ENCODE measurements at regions not wholly inside any gene's neighbourhood (a gene's known extent, or its start where the extent isn't known, plus 50 kb on each side); places are given as distances from the start of the nearest gene placed in this dataset.
"Not testable (repeated sequence)": the region's sequence is repeated elsewhere in the genome, so short reads cannot be mapped to it uniquely, and the experiment has no call there.

- DNase-seq (ENCODE audit: low read depth, low spot score), result no peak
Observed at GRCh38 chr1:182260516-182260915, 131.1 kb downstream of the GLUL start.

- DNase-seq (ENCODE audit: low read depth, low spot score), result no peak
Observed at GRCh38 chr1:182259968-182260367, 131.6 kb downstream of the GLUL start.

DNA sequence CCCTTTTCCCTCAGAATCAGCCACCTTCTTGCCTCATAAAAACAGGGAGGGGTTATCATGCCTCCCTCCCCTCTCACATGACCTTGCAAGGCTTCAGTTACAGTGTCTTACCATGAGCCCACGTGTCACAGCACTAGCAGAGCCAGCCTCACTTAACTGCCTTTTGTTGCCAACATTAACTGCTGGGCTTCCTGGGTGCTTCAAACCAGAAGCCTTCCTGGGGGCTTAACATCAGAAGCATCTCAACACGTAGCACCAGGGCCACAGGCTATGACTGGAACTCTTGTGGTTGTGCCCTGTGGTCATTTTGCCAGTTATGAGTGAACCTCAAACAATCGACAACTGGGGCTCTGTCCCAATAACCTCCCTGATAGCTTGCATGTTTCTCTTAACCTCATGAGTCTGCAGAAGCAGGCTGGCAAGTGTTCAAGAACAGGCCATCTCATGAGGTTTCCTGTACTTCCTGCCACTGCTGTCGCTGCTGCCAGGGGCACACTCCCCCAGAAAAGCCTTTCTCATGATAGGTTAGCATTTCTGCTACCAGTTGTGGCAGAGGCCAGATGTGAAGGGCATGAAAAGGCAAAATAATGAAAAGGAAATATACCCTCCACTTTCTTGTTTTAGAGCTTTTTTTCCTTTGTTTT is 132.2 kb downstream of the GLUL start:
- no peak for DNase-seq (ENCODE audit: low read depth, low spot score)

- no peak for DNase-seq (ENCODE audit: low read depth, low spot score)
Observed at GRCh38 chr1:182257369-182258063, 134.1 kb downstream of the GLUL start.

DNA sequence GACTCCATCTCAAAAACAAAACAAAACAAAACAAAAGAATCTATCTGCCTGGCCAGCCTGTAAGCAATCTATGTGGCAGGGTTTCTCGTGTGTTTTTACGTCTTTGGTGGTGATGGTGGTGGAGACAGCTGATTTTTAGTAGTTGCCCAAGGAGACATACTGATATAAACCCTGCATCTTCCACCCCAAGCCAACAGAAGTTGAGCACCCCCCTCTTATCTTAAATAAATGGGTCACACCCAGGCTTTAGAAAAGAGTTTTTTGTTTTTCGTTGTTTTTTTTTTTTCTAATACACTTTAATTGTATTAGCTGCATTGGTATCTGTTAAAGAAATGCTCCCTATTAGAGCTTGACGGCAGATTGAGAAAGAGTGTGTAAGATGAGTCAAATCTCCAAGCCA is 134.7 kb downstream of the GLUL start:
- DNase-seq (ENCODE audit: low read depth, low spot score), result no peak

DNA sequence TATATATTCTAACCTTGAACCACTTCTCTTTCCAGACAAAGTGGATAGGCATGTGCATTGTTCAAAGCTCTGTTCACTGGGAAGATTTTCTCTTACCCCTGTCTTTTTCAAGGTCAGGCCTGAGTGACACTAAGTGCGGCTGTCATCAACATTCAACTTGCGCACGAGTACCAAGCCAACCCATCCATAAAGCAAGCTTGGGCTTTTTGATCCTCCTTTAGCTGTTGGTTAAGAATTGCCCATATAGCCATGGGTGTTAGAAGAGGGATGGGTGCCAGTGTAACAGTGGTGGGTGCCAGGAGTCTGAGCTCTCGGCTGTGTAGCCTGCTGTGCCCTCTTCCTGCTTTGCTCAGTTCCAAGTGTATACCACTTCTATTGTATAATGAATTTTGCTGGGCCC is 136.1 kb downstream of the GLUL start:
- no peak for DNase-seq (ENCODE audit: low read depth, low spot score)

DNA sequence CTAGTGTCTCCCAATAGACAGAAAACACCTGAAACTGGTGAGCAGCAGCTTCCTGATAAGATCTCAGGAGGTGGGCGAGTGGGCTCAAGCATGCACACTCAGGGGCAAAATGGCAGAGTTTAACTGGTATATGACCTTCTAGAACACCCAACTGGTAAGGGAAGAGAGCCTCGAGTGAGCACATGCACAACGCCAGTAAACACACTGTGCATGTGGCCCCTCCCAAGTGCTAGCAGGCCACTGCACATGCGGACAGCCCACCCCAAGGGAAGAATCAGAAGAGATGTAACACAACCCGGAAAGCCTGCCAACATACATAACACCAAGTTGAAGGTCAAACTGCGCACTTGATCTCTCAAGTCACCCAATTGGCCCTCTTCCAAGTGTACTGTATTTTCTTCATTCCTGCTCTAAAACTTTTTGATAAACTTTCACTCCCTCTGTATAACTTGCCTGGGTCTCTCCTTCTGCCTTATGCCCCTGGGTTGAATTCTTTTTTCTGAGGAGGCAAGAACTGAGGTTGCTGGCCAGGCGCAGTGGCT is 138.2 kb downstream of the GLUL start:
- no peak for DNase-seq (ENCODE audit: low read depth, low spot score)

DNA sequence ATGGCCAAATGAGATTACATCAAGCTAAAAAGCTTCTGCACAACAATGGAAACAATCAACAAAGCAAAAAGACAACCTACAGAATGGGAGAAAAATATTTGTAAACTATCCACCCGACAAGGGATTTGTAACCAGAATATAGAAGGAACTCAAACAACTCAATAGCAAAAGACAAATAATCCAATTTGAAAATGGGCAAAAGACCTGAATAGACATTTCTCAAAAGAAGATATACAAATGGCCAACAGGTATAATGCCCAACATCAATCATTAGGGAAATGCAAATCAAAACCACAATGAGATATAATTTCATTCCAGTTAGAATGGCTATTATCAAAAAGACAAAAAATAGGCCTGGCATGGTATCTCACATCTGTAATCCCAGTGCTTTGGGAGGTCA is 140.0 kb downstream of the GLUL start:
- no peak for DNase-seq (ENCODE audit: low read depth, low spot score)

- no peak for DNase-seq (ENCODE audit: low read depth, low spot score)
Observed at GRCh38 chr1:182249201-182249676, 142.4 kb downstream of the GLUL start.

DNA sequence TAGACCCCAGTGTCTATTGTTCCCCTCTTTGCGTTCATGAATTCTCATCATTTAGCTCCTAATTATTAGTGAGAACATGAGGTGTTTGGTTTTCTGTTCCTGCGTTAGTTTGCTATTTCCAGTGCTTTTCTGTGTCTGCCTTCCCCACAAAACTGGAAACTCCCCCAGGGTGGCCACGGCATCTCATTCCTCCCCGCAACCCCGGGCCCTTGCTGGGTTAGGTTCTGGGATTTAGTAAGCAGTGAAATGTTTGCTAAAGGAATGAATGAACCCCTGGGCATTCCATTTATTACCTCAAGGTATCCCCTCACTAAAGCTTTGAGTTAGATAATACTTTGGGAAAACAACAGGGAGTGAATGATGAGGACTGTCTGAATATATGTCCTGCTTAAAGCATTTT is 142.9 kb downstream of the GLUL start:
- no peak for DNase-seq (ENCODE audit: low read depth, low spot score)

GRCh38 chr1:182247813-182248212 is 143.8 kb downstream of the GLUL start:
- DNase-seq (ENCODE audit: low read depth, low spot score), result not testable (repeated sequence)

- no peak for DNase-seq (ENCODE audit: low read depth, low spot score)
Observed at GRCh38 chr1:182246783-182247182, 144.8 kb downstream of the GLUL start.

GRCh38 chr1:182245040-182245439 is 146.6 kb downstream of the GLUL start:
- DNase-seq (ENCODE audit: low read depth, low spot score), result no peak

DNA sequence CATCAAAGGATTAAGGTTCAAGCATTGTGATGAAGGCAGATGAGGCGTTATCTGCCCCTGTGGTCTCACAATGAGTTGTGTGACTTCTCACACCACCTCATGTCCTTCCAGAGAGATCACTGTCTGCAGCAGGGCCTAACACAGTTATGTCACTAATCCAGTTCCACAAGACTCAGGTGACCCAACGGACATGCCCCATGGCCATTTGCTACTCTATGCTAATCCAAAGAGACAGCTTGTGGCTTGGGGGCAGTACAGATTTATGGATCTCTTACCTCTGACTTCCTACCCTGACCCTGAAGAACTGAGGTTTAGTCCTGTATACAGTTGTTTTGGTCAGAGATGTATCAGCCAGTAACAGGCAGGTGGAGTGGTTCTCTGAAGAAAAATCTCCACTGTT is 147.1 kb downstream of the GLUL start:
- DNase-seq (ENCODE audit: low read depth, low spot score), result no peak

- no peak for DNase-seq (ENCODE audit: low read depth, low spot score)
Observed at GRCh38 chr1:182242641-182243040, 148.9 kb downstream of the GLUL start.

DNA sequence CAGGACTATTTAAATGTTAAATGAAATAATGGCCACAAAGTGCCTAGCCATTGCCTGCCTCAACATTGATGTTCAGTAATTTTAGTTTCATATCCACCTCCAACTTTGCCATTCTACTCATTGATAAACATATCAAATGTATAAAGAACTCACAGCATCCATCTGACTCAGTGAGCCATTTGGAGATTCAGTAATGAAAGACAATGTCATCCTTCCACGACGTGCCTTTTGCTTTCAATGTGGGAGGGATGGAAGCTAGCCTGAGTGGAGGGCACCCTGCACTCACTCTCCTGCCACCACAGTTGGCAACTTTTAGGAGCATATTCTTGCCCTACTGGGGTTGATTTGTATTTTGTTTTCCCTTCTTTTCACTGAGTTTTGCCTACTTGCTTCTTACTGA is 151.5 kb downstream of the GLUL start:
- DNase-seq (ENCODE audit: low read depth, low spot score), result no peak

- no peak for DNase-seq (ENCODE audit: low read depth, low spot score)
Observed at GRCh38 chr1:182238421-182238820, 153.2 kb downstream of the GLUL start.

DNA sequence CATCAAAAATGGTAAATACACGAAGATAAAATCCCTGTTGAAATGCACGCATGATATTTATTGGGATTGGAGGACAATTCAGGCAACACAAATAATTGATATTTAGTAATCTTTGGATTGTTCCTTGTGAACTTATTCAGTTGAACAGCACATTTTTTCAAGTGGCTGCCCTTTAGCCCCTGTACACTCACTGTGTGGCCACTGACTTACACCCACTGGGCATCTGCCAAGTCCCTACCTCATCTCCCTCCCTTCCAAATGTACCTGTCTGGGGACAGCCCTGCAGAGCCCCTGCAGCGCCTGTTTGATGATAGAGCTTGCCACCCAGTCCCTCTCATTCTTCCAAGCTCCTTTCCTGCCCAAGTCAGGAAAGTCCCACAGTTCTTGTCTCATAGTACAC is 154.3 kb downstream of the GLUL start:
- DNase-seq (ENCODE audit: low read depth, low spot score), result no peak

GRCh38 chr1:182236651-182237077 is 154.9 kb downstream of the GLUL start:
- no peak for DNase-seq (ENCODE audit: low read depth, low spot score)

DNA sequence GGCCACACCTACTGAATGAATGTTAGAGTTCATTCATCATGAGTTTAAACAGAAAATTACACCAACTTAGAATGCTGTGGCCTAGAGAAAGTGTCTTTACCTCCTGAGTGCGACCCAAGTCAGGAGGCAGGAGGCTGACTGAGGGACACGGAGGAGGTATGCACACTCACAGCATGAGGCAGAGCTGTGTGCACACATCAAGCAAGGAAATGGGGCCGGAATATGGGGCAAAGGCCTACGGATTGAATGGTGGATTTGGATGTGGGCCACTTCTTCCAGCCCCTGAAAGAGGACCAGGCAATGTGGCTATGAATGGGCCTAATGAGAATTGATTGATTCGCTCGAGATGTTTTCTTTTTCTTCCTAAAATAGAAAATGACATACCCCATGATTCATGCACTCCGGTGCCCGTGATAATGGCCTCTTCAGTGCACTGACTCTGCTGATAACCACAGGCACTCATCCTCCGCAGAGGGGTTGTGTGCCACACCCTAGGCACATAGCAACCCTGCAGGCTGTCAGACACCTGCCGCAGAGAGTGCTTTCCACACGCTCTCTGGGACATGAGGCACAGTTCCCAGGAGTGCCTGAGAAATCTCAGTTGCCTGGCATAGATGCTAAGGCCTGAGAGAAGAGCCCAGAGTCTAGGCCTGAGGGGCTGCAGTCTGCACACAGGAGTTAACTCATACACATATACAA is 155.5 kb downstream of the GLUL start:
- no peak for DNase-seq (ENCODE audit: low read depth, low spot score)

- DNase-seq (ENCODE audit: low read depth, low spot score), result no peak
Observed at GRCh38 chr1:182235604-182235951, 156.0 kb downstream of the GLUL start.

DNA sequence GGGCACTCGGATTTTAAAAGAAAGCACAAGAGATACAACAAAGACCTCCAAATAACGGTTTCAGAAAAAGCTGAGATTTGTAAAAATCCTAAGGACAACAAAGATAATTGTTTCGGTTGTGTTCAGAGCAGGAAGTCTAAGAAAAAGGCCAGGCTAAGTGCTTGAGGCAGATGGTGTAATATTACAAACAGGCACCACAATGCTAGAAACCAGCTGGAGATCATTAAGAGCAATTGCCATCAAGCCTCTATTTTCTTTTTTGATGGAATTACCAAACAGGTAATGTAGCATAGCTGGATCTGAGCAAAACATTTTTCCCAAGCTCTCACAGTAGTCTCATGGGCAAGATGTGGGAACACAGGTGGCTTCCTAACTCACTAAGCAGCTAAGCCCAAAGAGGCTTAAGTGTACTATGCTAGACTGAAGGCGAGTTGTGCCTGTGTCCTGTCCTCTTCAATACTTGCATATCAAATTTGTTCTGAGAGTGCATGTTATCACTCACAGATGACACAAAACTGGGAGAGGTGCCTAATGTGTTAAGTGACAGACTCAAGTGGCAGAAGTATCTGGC is 161.6 kb downstream of the GLUL start:
- no peak for DNase-seq (ENCODE audit: low read depth, low spot score)
